ENCODE measurements at regions not wholly inside any gene's neighbourhood (a gene's known extent, or its start where the extent isn't known, plus 50 kb on each side); places are given as distances from the start of the nearest gene placed in this dataset.

GRCh38 chr2:182664212-182664611 is 51.8 kb upstream of the DNAJC10 start:
- no peak for TF ChIP-seq CTCF (conservative IDR thresholded peaks at IDR 0.05)
- no peak for TF ChIP-seq ZFX (IDR thresholded peaks at IDR 0.05)
